ENCODE measurements at regions not wholly inside any gene's neighbourhood (a gene's known extent, or its start where the extent isn't known, plus 50 kb on each side); places are given as distances from the start of the nearest gene placed in this dataset.

- no peak for DNase-seq (ENCODE audit: low read depth)
- no peak for TF ChIP-seq CTCF (conservative IDR thresholded peaks at IDR 0.05; ENCODE audit: low read depth, low read length)
Measured at GRCh38 chr5:176185133-176185733, 53.0 kb upstream of the SIMC1 start.

DNA sequence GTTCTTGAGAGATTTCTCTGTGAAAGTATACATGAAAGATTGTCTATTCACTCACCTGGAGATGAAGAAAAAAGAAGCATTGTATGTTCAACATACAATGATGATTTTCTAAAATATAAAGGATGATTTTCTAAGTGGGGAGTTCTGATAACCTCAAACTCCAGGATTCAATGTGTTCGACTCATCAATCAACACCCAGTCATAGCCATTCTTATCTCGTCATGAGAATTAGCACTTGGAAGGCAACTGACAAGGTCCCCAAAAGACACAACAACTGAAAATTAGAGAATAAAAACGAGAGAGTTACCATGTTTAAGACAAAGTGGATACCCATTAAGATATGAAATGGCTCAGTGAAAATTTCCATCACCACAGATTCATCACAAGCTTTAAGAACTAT lies 52.1 kb upstream of the SIMC1 start:
- no peak for TF ChIP-seq CTCF (conservative IDR thresholded peaks at IDR 0.05; ENCODE audit: low read depth, low read length)
- DNase-seq (ENCODE audit: low read depth) = no peak
- no peak overlapping the region for H3K4me3 ChIP-seq (ENCODE audit: low read depth, low read length)

More at GRCh38 chr5:176185133-176185733, 53.0 kb upstream of the SIMC1 start:
- H3K4me3 ChIP-seq (ENCODE audit: low read depth, low read length) = no peak overlapping the region

DNA sequence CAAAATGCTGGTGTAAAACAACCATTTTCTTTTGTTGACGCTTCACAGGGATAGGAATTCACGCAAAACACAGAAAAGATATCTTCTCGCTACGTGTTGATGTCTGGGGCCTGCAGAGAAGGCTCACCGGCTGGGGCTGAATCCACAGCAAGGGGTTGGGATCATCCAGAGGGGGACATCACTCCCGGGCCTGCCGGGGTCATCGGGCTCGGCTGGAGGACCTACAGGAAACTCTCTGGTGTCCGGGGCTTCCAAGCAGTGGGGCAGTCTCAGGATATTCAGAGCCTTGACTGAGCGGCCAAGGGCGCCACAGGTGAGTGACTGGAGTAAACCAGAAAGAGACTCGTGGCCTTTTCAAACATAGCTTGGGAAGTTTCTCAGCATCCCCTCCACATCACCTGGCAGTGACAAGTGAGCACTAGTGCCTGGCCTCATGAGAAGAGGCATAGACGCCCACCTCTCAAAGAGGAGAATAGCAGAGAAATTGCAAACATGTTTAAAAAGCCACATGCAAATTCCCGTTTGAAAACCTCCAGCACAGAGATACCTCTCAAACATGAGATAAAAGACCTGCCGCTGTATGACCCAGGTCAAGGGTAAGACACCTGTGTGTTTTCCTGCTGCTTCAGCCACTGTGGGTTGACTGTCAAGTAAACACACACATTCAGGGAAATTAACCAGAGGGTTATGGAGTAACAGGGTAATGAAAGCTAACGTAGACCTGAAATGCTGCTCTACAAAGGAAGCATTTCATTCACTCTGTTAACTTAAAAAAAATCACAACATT lies 50.8 kb upstream of the SIMC1 start:
- no peak for DNase-seq (ENCODE audit: low read depth)
- no peak for TF ChIP-seq CTCF (conservative IDR thresholded peaks at IDR 0.05; ENCODE audit: low read depth, low read length)
- no peak overlapping the region for H3K4me3 ChIP-seq (ENCODE audit: low read depth, low read length)

DNA sequence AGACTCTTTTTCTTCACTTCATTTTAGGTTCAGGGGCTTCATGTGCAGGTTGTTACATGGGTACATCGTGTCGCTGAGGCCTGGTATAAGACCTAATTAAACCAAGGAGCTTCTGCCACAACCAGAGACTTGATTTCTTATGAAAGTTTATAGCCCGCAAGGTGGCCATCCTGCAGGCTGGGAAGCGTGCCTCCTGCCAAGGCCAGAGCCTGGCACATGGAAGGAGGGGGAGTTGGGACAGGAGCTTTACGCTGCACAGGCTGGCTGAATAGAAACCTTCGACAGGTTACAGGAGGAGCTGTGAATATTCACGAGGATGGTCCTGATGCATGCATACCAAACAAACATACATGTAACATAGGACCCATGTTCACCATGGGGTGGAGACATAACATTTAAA lies 50.1 kb upstream of the SIMC1 start:
- TF ChIP-seq CTCF (conservative IDR thresholded peaks at IDR 0.05; ENCODE audit: low read depth, low read length) = no peak
- H3K4me3 ChIP-seq (ENCODE audit: low read depth, low read length) = no peak overlapping the region
- no peak for DNase-seq (ENCODE audit: low read depth)

Data from epithelial cell of proximal tubule (primary cell).